SK-N-SH (cell line): ENCODE measurements at regions not wholly inside any gene's neighbourhood (a gene's known extent, or its start where the extent isn't known, plus 50 kb on each side); places are given as distances from the start of the nearest gene placed in this dataset.

Experiments
- CHD2 ChIP-seq: fragments of 150-350 bp; IDR thresholded peaks from 2 replicates; pipeline ENCODE4 v1.6.1; 2018; ENCODE audit warnings: low read length; ENCODE audit not compliant: partially characterized antibody
- EP300 ChIP-seq, 2 experiments: IDR thresholded peaks; 2 replicates each; pipeline versions ENCODE4 v1.4.0 to v1.6.1; 2012; ENCODE audit warnings: borderline replicate concordance in 1 of 2, low read depth in 1 of 2, low read length in 1 of 2
- FOSL2 ChIP-seq: IDR thresholded peaks from 2 replicates; pipeline ENCODE4 v1.4.0; 2012; ENCODE audit warnings: low read depth, mild to moderate bottlenecking, moderate library complexity, borderline replicate concordance
- FOXM1 ChIP-seq: IDR thresholded peaks from 2 replicates; pipeline ENCODE4 v1.4.0; 2012; ENCODE audit warnings: low read depth, mild to moderate bottlenecking
- RAD21 ChIP-seq: IDR thresholded peaks from 2 replicates; pipeline ENCODE4 v1.6.1; 2012; ENCODE audit warnings: mild to moderate bottlenecking, low read length
- TAF1 ChIP-seq: IDR thresholded peaks from 2 replicates; pipeline ENCODE4 v1.6.1; 2012; ENCODE audit warnings: low read depth, mild to moderate bottlenecking, low read length, moderate library complexity, borderline replicate concordance
- TCF12 ChIP-seq: IDR thresholded peaks from 2 replicates; pipeline ENCODE4 v1.4.0; 2012
- YY1 ChIP-seq: IDR thresholded peaks from 2 replicates; pipeline ENCODE4 v1.4.0; 2012; ENCODE audit warnings: low read depth, mild to moderate bottlenecking
- TF ChIP-seq, protein P1 (sequence below): fragments of 200-600 bp; sonication (generic); IDR thresholded peaks from 2 replicates; pipeline ENCODE4 v1.6.1; 2017; ENCODE audit warnings: antibody characterized with exemption, mild to moderate bottlenecking, moderate library complexity
- TF ChIP-seq, protein P2 (sequence below): IDR thresholded peaks from 2 replicates; pipeline ENCODE4 v1.6.1; 2012; ENCODE audit warnings: mild to moderate bottlenecking, low read depth, low read length, moderate library complexity

DNA sequence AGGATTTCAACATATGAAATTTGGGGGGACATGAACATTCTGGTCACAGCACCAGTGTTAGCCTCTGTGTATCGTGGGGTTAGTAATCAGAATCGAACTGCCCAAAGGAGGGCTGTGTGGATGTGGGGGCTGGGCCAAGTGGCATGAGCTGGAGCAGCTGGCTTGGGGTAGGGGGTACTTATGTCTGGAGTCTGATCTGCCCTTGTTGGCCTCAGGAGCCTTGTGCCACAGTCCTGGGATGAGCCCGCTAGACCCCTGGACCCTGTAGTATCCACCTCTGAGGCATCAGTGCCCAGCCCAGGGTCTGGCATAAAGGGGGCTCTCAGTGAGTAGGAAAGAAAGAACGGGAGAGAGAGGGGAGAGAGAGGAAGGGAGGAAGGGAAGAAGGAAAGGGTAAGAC lies 67.3 kb downstream of the LRRC32 start:
- TF ChIP-seq, protein P1, sequence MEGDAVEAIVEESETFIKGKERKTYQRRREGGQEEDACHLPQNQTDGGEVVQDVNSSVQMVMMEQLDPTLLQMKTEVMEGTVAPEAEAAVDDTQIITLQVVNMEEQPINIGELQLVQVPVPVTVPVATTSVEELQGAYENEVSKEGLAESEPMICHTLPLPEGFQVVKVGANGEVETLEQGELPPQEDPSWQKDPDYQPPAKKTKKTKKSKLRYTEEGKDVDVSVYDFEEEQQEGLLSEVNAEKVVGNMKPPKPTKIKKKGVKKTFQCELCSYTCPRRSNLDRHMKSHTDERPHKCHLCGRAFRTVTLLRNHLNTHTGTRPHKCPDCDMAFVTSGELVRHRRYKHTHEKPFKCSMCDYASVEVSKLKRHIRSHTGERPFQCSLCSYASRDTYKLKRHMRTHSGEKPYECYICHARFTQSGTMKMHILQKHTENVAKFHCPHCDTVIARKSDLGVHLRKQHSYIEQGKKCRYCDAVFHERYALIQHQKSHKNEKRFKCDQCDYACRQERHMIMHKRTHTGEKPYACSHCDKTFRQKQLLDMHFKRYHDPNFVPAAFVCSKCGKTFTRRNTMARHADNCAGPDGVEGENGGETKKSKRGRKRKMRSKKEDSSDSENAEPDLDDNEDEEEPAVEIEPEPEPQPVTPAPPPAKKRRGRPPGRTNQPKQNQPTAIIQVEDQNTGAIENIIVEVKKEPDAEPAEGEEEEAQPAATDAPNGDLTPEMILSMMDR = no peak
- no peak for TF ChIP-seq FOSL2
- TF ChIP-seq RAD21 = no peak
- TF ChIP-seq EP300 (IDR thresholded peaks at IDR 0.05; ENCODE audit: borderline replicate concordance in 1 of 2, low read depth in 1 of 2, low read length in 1 of 2) = no peak
- TF ChIP-seq, protein P2, sequence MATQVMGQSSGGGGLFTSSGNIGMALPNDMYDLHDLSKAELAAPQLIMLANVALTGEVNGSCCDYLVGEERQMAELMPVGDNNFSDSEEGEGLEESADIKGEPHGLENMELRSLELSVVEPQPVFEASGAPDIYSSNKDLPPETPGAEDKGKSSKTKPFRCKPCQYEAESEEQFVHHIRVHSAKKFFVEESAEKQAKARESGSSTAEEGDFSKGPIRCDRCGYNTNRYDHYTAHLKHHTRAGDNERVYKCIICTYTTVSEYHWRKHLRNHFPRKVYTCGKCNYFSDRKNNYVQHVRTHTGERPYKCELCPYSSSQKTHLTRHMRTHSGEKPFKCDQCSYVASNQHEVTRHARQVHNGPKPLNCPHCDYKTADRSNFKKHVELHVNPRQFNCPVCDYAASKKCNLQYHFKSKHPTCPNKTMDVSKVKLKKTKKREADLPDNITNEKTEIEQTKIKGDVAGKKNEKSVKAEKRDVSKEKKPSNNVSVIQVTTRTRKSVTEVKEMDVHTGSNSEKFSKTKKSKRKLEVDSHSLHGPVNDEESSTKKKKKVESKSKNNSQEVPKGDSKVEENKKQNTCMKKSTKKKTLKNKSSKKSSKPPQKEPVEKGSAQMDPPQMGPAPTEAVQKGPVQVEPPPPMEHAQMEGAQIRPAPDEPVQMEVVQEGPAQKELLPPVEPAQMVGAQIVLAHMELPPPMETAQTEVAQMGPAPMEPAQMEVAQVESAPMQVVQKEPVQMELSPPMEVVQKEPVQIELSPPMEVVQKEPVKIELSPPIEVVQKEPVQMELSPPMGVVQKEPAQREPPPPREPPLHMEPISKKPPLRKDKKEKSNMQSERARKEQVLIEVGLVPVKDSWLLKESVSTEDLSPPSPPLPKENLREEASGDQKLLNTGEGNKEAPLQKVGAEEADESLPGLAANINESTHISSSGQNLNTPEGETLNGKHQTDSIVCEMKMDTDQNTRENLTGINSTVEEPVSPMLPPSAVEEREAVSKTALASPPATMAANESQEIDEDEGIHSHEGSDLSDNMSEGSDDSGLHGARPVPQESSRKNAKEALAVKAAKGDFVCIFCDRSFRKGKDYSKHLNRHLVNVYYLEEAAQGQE = no peak
- no peak for TF ChIP-seq TCF12
- no peak for TF ChIP-seq TAF1
- TF ChIP-seq FOXM1 = no peak
- TF ChIP-seq CHD2 = no peak
- no peak for TF ChIP-seq YY1
